ENCODE measurements at regions not wholly inside any gene's neighbourhood (a gene's known extent, or its start where the extent isn't known, plus 50 kb on each side); places are given as distances from the start of the nearest gene placed in this dataset.

- TF ChIP-seq CTCF (IDR thresholded peaks at IDR 0.05), result no peak
- TF ChIP-seq ZFX (IDR thresholded peaks at IDR 0.05; ENCODE audit: borderline replicate concordance), result no peak
Observed at GRCh38 chr7:63025815-63026214, 972.8 kb upstream of the ZNF722 start.

Measured in 22Rv1 (cell line).